ENCODE measurements at regions not wholly inside any gene's neighbourhood (a gene's known extent, or its start where the extent isn't known, plus 50 kb on each side); places are given as distances from the start of the nearest gene placed in this dataset.

DNA sequence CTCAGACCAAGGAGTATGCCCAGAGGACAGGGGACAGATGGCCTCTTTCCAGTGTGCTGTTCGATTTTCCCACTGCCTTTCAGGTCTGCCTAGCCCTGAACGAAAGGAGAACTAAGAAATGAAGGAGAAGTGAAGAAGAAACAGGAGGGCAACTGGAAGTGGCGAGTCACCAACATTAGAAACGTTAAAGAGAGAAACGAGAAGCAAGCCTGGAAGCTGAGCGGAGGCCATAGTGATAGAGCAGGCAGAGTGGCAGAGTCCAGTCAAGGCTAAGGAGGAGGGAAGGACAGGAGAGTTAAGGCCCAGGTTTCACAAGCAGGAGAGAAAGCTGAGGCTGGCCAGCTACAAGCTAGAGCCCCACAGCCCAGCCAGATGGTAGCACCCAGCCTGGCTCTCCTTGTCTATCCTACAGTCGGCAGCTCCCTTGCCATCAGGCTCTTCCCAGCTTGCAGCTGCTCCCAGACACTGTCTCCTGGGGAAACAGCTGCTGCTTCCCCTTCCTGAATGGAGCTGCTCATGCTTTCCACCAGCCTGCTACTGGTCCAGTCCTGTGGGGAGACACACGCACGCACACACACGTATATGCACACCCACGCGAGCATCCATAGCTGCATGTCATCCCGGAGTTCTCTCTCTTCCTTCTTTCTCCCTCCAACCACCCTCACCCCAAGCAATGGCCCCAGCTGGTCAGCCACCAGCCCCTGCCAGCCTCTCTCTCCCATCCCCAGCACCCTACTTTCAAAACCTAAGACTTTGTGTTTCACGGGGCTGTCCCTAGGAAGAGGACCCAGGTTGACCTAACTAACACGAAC, 139.7 kb upstream of the CCND2 start:
- no peaks in the 10 kb centered on the region for H3K79me2 ChIP-seq (replicated peaks; ENCODE audit: insufficient read depth)
- H3K27ac Mint-ChIP-seq: peak overlapping the region; percentile 98
- H2AFZ ChIP-seq: 0 out of 2 replicates have a peak overlapping the region, but pooled peaks have one; percentile 12
- DNase-seq (ENCODE audit: low spot score) (peak; percentile 57), ATAC-seq (peak; percentile 53)
- peak overlapping the region; percentile 86 for H3K27ac ChIP-seq (ENCODE audit: low read depth)
- peak overlapping the region; percentile 17 for H3K4me3 ChIP-seq
- peaks cover 50% of the 10 kb centered on the region for H3K4me1 Mint-ChIP-seq
- H3K4me3 Mint-ChIP-seq: peak overlapping the region; percentile 58
- no peaks in the 10 kb centered on the region for H3K27me3 ChIP-seq (ENCODE audit: insufficient read depth)
- TF ChIP-seq NANOG (IDR thresholded peaks at IDR 0.05; ENCODE audit: borderline replicate concordance) (no peak), ZNF462 (CRISPR knock-in tag; IDR thresholded peaks at IDR 0.05) (no peak), STAT1 (IDR thresholded peaks at IDR 0.05; ENCODE audit: unreplicated experiment) (no peak), EZH2 (IDR thresholded peaks at IDR 0.05; ENCODE audit: low read depth, unreplicated experiment) (no peak), ZNF331 (CRISPR knock-in tag; IDR thresholded peaks at IDR 0.05; ENCODE audit: low read depth) (no peak), JUNB (IDR thresholded peaks at IDR 0.05; ENCODE audit: unreplicated experiment) (no peak), ZNF114 (CRISPR knock-in tag; IDR thresholded peaks at IDR 0.05) (no peak), CREB1 (CRISPR knock-in tag; IDR thresholded peaks at IDR 0.05; ENCODE audit: low read depth) (no peak), POLR2AphosphoS5 (IDR thresholded peaks at IDR 0.05; ENCODE audit: low read depth) (no peak; the same call in none of the 2 replicates), EZH2phosphoT487 (IDR thresholded peaks at IDR 0.05; ENCODE audit: unreplicated experiment) (no peak), REST (IDR thresholded peaks at IDR 0.05; ENCODE audit: unreplicated experiment) (no peak), CTCF (conservative IDR thresholded peaks at IDR 0.05; ENCODE audit: low read depth in 2 of 2) (no peak)
- TF ChIP-seq, protein P1, sequence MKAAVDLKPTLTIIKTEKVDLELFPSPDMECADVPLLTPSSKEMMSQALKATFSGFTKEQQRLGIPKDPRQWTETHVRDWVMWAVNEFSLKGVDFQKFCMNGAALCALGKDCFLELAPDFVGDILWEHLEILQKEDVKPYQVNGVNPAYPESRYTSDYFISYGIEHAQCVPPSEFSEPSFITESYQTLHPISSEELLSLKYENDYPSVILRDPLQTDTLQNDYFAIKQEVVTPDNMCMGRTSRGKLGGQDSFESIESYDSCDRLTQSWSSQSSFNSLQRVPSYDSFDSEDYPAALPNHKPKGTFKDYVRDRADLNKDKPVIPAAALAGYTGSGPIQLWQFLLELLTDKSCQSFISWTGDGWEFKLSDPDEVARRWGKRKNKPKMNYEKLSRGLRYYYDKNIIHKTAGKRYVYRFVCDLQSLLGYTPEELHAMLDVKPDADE (IDR thresholded peaks at IDR 0.05): no peak
- peak overlapping the region; percentile 59 for H3K4me2 ChIP-seq
- peaks cover 7% of the 10 kb centered on the region; the same call in 1 of the 2 replicates for H3F3A ChIP-seq (replicated peaks; ENCODE audit: low read depth)
- H3K36me3 Mint-ChIP-seq (ENCODE audit: low read depth): no peaks in the 10 kb centered on the region
- no peaks in the 10 kb centered on the region for H4K20me1 ChIP-seq (replicated peaks; ENCODE audit: insufficient read depth)
- no peaks in the 10 kb centered on the region for H3K9me2 ChIP-seq (ENCODE audit: insufficient read depth)
- H3K36me3 ChIP-seq (ENCODE audit: insufficient read depth): no peaks in the 10 kb centered on the region
- peaks cover 14% of the 10 kb centered on the region for H3K27me3 Mint-ChIP-seq (ENCODE audit: insufficient read depth, low read depth, poor library complexity)
- 0 out of 3 replicates have a peak, but pooled peaks cover under 1% of the 10 kb centered on the region for H3K9me3 Mint-ChIP-seq
- H3K4me1 ChIP-seq (ENCODE audit: insufficient read depth): peaks cover 18% of the 10 kb centered on the region

Data from GM23338 (cell line).